PC-9 (cell line): ENCODE measurements at regions not wholly inside any gene's neighbourhood (a gene's known extent, or its start where the extent isn't known, plus 50 kb on each side); places are given as distances from the start of the nearest gene placed in this dataset.

Source experiments
- BruUV-seq: library from RNA; stranded (reverse); fragments of 400-500 nt; replicated peaks from 2 replicates; lab custom pipeline; 2021; lab: Mats Ljungman, UMichigan
- CTCF ChIA-PET: fragments of 300-600 bp; sonication (Branson Sonifier 250); formaldehyde crosslinking; loops from one replicate; lab custom pipeline; 2022; ENCODE audit warnings: antibody characterized with exemption; lab: Charles Lee
- POLR2A ChIA-PET: fragments of 300-600 bp; sonication (Branson Sonifier 250); formaldehyde crosslinking; loops from one replicate; lab custom pipeline; 2022; ENCODE audit warnings: antibody characterized with exemption; ENCODE audit not compliant: unreplicated experiment; lab: Charles Lee
- DNase-seq, 2 experiments: peaks; one replicate each; pipeline versions ENCODE4 v3.0.0 to v3.0.0-alpha.2; 2015 to 2022; ENCODE audit warnings: mixed read lengths in 1 of 2
- H2AFZ ChIP-seq: fragments of 200-600 bp; sonication (generic); 2 replicates; pipeline ENCODE4 v1.8.1; 2017; ENCODE audit warnings: antibody characterized with exemption
- H3F3A ChIP-seq: fragments of 200-600 bp; sonication (generic); 2 replicates; pipeline ENCODE4 v1.8.1; 2017; ENCODE audit warnings: antibody characterized with exemption, mild to moderate bottlenecking, low read depth; ENCODE audit not compliant: insufficient read depth
- H3K27ac ChIP-seq: fragments of 200-600 bp; sonication (generic); 2 replicates; pipeline ENCODE4 v1.6.1; 2016; ENCODE audit warnings: mixed run types
- H3K27me3 ChIP-seq: fragments of 200-600 bp; sonication (generic); 2 replicates; pipeline ENCODE4 v1.6.1; 2016; ENCODE audit warnings: low read depth, mixed run types; ENCODE audit not compliant: insufficient read depth
- H3K36me3 ChIP-seq: fragments of 200-600 bp; sonication (generic); 2 replicates; pipeline ENCODE4 v1.6.1; 2016; ENCODE audit warnings: low read depth, mixed run types
- H3K4me1 ChIP-seq: fragments of 200-600 bp; sonication (generic); replicated peaks from 2 replicates; pipeline ENCODE4 v1.6.1; 2016; ENCODE audit warnings: mixed run types; ENCODE audit not compliant: insufficient read depth
- H3K4me2 ChIP-seq: fragments of 200-600 bp; sonication (generic); 2 replicates; pipeline ENCODE4 v1.6.1; 2017; ENCODE audit warnings: mixed run types
- H3K4me3 ChIP-seq: fragments of 200-600 bp; sonication (generic); 2 replicates; pipeline ENCODE4 v1.6.1; 2016; ENCODE audit warnings: mixed run types
- H3K79me2 ChIP-seq: fragments of 200-600 bp; sonication (generic); 2 replicates; pipeline ENCODE4 v1.6.1; 2017; ENCODE audit warnings: low read depth, mixed run types
- H3K9me2 ChIP-seq: fragments of 200-600 bp; sonication (generic); 2 replicates; pipeline ENCODE4 v1.8.1; 2017; ENCODE audit warnings: mild to moderate bottlenecking; ENCODE audit not compliant: insufficient read depth
- H3K9me3 ChIP-seq: fragments of 200-600 bp; sonication (generic); 2 replicates; pipeline ENCODE4 v1.8.1; 2016; ENCODE audit warnings: low read depth; ENCODE audit not compliant: insufficient read depth
- H4K20me1 ChIP-seq: fragments of 200-600 bp; sonication (generic); 2 replicates; pipeline ENCODE4 v1.8.1; 2017; ENCODE audit not compliant: insufficient read depth
- EZH2 ChIP-seq: fragments of 200-600 bp; sonication (generic); IDR thresholded peaks from 2 replicates; pipeline ENCODE4 v1.8.0; 2017; ENCODE audit warnings: antibody characterized with exemption, low read depth
- intact Hi-C: fragments of 100-400 bp; cut with micrococcal nuclease; formaldehyde crosslinking; loops from one replicate; pipeline ENCODE4 v1.10.0; 2022; ENCODE audit not compliant: unreplicated experiment
- TF ChIP-seq, protein P1 (sequence below): fragments of 200-600 bp; sonication (generic); conservative IDR thresholded peaks from 2 replicates; pipeline ENCODE4 v1.6.1; 2017; ENCODE audit warnings: mixed run types, antibody characterized with exemption, mild to moderate bottlenecking, moderate library complexity

DNA sequence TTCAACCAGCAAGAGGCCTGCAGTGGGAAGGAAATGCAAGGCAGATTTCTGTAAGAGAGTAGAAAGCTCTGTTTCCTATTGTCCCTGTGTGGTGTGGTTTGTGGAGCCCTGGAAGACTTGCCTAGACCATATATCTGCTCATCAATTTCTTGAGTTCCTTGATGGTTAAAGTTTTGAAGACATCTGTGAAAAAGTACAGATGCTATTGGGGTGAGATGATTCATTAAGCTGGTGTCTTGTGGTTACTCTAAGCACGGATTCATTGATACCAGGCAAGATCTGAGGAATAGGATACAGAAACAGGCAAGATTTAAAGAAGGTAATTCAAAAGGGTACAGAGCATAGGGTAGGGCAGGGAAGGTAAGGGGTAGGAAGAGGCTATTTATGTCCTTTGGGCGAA, 275.8 kb upstream of the SESN3 start:
- BruUV-seq, result no TSS peak
- ChIA-PET CTCF (no interaction called here), POLR2A (no interaction called here)
- no peak for DNase-seq
- Histone ChIP-seq H3F3A (no peaks in the 10 kb centered on the region), H3K79me2 (no peaks in the 10 kb centered on the region), H3K4me1 (no peaks in the 10 kb centered on the region), H3K9me2 (no peaks in the 10 kb centered on the region), H3K27ac (no peak overlapping the region), H3K27me3 (no peaks in the 10 kb centered on the region), H3K4me2 (no peak overlapping the region), H4K20me1 (no peaks in the 10 kb centered on the region), H3K9me3 (no peaks in the 10 kb centered on the region), H3K36me3 (no peaks in the 10 kb centered on the region), H2AFZ (no peak overlapping the region), H3K4me3 (no peak overlapping the region)
- intact Hi-C loops, result no loop called here
- TF ChIP-seq, protein P1, sequence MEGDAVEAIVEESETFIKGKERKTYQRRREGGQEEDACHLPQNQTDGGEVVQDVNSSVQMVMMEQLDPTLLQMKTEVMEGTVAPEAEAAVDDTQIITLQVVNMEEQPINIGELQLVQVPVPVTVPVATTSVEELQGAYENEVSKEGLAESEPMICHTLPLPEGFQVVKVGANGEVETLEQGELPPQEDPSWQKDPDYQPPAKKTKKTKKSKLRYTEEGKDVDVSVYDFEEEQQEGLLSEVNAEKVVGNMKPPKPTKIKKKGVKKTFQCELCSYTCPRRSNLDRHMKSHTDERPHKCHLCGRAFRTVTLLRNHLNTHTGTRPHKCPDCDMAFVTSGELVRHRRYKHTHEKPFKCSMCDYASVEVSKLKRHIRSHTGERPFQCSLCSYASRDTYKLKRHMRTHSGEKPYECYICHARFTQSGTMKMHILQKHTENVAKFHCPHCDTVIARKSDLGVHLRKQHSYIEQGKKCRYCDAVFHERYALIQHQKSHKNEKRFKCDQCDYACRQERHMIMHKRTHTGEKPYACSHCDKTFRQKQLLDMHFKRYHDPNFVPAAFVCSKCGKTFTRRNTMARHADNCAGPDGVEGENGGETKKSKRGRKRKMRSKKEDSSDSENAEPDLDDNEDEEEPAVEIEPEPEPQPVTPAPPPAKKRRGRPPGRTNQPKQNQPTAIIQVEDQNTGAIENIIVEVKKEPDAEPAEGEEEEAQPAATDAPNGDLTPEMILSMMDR, result no peak
- TF ChIP-seq EZH2, result no peak

DNA sequence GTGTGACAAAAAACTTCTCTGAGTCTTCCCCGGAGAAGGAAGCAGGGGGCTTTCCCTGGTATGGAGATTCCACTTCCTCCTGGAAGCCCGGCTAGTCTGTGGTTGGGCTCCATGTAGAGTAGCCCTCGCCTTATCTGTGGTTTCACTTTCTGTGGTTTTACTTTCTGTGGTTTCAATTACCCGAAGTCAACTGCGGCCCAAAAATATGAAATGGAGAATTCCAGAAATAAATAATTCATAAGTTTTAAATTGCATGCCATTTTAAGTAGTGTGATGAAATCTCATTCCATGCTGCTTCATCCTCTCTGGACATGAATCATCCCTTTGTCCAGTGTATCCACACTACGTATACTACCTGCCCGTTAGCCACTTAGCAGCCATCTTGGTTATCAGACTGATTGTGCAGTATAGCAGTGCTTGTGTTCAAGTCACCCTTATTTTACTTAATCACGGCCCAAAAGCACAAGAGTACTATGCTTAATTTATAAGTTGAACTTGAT, 275.0 kb upstream of the SESN3 start:
- Histone ChIP-seq H3F3A (no peaks in the 10 kb centered on the region), H3K79me2 (no peaks in the 10 kb centered on the region), H3K4me2 (0 out of 2 replicates have a peak overlapping the region, but pooled peaks have one; percentile 9), H2AFZ (no peak overlapping the region), H4K20me1 (no peaks in the 10 kb centered on the region), H3K4me1 (no peaks in the 10 kb centered on the region), H3K9me3 (no peaks in the 10 kb centered on the region), H3K27me3 (no peaks in the 10 kb centered on the region), H3K36me3 (no peaks in the 10 kb centered on the region), H3K4me3 (no peak overlapping the region), H3K27ac (no peak overlapping the region), H3K9me2 (no peaks in the 10 kb centered on the region)
- BruUV-seq, result no TSS peak
- intact Hi-C loops, result no loop called here
- TF ChIP-seq, protein P1, result no peak
- TF ChIP-seq EZH2, result no peak
- ChIA-PET CTCF (no interaction called here), POLR2A (no interaction called here)
- DNase-seq, result no peak

GRCh38 chr11:95503047-95503446, 272.0 kb upstream of the SESN3 start:
- no peak overlapping the region for H2AFZ ChIP-seq
- no peak overlapping the region for H3K27ac ChIP-seq
- no peaks in the 10 kb centered on the region for H3F3A ChIP-seq
- no peak overlapping the region for H3K4me3 ChIP-seq
- no peaks in the 10 kb centered on the region for H3K4me1 ChIP-seq
- no peaks in the 10 kb centered on the region for H3K9me3 ChIP-seq
- no peaks in the 10 kb centered on the region for H3K36me3 ChIP-seq
- no peak overlapping the region for H3K4me2 ChIP-seq
- H3K79me2 ChIP-seq, result no peaks in the 10 kb centered on the region
- intact Hi-C loops, result no loop called here
- no peak for DNase-seq
- no TSS peak for BruUV-seq
- no peaks in the 10 kb centered on the region for H4K20me1 ChIP-seq
- CTCF ChIA-PET, result no interaction called here
- TF ChIP-seq, protein P1, result no peak
- no peak for TF ChIP-seq EZH2
- H3K27me3 ChIP-seq, result no peaks in the 10 kb centered on the region
- POLR2A ChIA-PET, result no interaction called here
- no peaks in the 10 kb centered on the region for H3K9me2 ChIP-seq
